ENCODE measurements at regions not wholly inside any gene's neighbourhood (a gene's known extent, or its start where the extent isn't known, plus 50 kb on each side); places are given as distances from the start of the nearest gene placed in this dataset.
A peak's percentile ranks its signal among the peaks of the same experiment; 100 is the strongest.

DNA sequence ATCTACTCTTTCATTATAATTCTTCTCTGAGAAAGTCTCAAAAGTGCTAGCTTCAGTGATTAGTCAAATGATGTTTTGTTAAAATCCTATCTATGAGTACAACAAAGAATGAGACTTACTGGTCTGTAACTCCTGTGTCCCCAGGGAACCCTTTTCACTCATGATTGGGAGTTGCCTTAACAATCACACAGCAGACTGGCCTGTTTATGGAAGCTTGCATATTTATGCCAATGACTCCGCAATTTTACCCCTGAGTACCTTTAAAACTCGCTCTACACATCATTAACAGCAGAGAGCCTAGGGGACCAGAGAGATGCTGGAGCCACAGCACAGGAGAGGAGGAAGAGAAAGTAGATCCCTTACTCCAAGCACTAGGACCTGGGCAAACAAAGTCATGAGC, 628.1 kb downstream of the IGSF11 start:
- DNase-seq (ENCODE audit: low read depth in 4 of 4, low spot score in 3 of 4) = peak in 1 of 4 donors; percentile 2

- DNase-seq (ENCODE audit: low read depth in 4 of 4, low spot score in 3 of 4) = no peak
Measured at GRCh38 chr3:118408431-118408830, 626.2 kb downstream of the IGSF11 start.

GRCh38 chr3:118412503-118412902, 622.1 kb downstream of the IGSF11 start:
- DNase-seq (ENCODE audit: low read depth in 4 of 4, low spot score in 3 of 4) = no peak

DNA sequence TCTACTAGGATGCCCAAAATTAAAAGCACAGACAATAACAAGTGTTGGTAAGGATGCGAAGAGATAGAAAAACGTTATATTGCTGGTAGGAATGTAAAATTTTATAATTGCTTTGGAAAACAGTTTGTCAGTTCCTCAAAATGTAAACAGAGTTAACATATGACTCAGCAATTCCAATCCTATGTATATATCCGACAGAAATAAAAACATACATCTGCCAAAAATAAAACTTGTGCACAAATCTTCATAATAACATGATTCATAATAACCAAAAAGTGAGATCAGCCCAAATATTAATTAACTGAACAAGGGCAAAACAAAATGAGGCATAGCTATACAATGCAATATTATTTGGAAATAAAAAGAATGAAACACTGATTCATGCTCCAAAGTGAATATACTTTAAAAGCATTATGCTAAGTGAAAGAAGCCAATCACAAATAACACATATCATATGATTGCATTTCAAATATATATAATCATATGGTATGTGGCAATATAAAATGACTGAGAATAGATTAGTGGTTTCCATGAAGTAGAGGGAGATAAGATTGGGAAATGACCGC, 609.3 kb downstream of the IGSF11 start:
- no peak for DNase-seq (ENCODE audit: low read depth in 4 of 4, low spot score in 3 of 4)

GRCh38 chr3:118433825-118434224, 600.8 kb downstream of the IGSF11 start:
- DNase-seq (ENCODE audit: low read depth in 4 of 4, low spot score in 3 of 4) = no peak

DNA sequence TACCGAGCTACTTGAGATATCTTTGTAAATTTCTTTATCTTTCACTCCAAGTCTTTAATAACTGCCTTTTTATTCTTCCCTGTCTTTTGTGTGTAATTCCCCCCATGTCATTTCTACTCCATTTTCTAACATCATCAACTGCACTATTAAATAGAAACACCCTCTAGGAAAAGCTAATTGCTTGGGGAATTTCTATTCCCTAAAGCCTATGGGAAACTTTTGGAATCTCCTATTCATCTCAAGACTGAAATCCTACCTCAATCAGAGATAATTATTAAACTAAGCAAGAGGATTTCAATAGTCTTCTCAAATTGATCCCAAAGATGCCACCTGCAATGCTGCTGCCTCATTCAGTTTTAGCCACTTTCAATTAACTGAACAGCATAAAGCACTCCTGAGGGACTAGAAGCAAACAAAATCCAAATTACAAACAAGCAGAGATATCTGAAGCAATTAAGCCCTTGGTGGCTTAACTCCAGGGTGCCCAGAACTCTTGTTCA, 598.7 kb downstream of the IGSF11 start:
- no peak for DNase-seq (ENCODE audit: low read depth in 4 of 4, low spot score in 3 of 4)

- no peak for DNase-seq (ENCODE audit: low read depth in 4 of 4, low spot score in 3 of 4)
Measured at GRCh38 chr3:118436697-118437262, 597.9 kb downstream of the IGSF11 start.

DNA sequence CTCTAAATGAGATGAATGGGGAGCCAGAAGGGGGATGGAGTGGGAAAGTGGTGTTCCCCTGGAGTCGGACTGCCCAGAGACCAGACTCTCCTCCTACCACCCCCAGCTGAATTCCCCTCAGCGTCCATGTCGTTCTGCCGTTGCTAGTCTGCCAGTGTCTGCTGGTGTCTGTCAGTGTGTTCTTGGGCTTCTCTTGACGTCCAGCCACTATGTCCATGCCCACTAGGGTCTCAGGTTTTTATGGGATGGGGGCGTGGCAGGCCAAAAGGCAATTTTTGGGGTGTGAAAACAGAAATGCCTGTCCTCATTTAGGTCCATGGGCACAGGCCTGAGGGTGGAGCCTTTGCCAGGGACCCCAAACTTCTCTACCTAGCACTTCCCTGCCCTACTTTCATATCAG, 589.6 kb downstream of the IGSF11 start:
- no peak for DNase-seq (ENCODE audit: low read depth in 4 of 4, low spot score in 3 of 4)

DNA sequence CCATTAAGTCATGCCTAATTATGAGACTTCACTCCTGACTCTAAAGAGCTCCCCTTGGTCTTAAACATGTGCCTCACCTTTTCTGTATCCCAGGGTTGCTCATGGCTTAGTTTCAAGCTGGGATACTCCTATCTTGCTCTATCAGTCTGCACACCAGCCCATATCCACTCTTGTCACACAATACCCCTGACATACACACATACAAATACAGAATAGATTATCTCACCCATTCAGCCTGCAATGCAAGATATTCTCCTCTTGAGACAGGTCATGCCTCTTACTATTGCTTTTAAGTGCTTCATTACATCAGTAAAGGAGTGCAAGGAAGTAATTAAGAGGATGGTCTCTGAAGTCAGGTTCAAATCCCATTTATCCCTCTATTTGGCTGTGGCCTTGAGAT, 587.3 kb downstream of the IGSF11 start:
- DNase-seq (ENCODE audit: low read depth in 4 of 4, low spot score in 3 of 4) = no peak

GRCh38 chr3:118466795-118467330, 567.8 kb downstream of the IGSF11 start:
- DNase-seq (ENCODE audit: low read depth in 4 of 4, low spot score in 3 of 4) = no peak

DNA sequence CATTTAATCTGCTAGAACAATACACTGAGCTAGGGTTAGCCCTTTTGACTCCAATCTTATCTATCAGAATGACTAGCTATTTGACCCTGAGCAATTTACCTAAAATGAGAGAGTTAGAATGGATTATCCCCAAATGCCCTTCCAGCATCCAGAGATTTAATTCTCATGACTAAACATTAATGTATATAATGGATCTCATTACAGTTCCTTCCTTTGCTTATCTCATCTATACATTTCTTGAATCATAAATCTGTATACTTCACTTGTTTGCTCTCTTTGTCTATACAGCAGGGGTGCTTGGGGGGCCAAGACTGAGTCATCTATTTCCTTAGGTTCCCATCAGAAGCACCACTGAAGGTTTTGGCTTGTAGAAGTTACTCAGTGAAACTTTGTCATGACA, 565.8 kb downstream of the IGSF11 start:
- no peak for DNase-seq (ENCODE audit: low read depth in 4 of 4, low spot score in 3 of 4)

- no peak for DNase-seq (ENCODE audit: low read depth in 4 of 4, low spot score in 3 of 4)
Measured at GRCh38 chr3:118472586-118472985, 562.1 kb downstream of the IGSF11 start.

DNA sequence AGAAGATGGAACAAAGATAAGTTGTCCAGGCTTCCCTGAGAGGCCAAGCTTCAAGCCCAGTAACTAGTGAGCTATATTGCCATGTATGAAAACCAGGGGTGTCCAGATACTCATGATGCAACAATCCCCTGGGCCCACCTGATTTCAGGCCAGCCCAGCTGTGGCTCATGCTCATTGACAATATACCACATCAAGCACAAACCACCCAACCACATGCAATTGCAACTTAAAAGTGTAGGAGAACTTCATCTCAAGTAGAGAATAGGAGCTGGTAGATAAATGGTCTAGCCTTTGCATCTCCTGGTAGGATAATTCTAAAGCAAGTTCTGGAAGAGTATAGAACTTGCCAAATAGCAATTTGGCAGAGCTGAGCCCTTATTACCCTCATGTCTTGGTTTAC, 561.3 kb downstream of the IGSF11 start:
- DNase-seq (ENCODE audit: low read depth in 4 of 4, low spot score in 3 of 4) = no peak

GRCh38 chr3:118476885-118477618, 557.6 kb downstream of the IGSF11 start:
- no peak for DNase-seq (ENCODE audit: low read depth in 4 of 4, low spot score in 3 of 4)

DNA sequence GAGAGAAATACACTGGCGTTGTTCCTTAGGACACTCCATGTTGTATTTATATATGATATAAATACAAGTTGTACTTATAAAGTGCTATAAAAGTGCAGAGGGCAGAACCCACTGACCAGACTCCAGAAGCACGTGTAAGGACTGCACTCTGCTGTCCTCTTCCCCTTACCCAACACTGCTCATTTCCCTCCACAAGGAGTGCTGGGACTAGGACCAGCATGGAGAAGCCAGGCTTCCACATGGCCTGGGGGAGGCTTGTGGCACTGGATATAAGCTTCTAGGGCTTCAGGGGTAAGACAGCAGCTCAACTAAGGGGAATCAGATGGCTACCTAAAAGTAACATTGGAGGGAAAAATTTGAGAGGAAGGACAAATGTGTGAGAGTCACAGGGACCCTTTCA, 556.9 kb downstream of the IGSF11 start:
- no peak for DNase-seq (ENCODE audit: low read depth in 4 of 4, low spot score in 3 of 4)

DNA sequence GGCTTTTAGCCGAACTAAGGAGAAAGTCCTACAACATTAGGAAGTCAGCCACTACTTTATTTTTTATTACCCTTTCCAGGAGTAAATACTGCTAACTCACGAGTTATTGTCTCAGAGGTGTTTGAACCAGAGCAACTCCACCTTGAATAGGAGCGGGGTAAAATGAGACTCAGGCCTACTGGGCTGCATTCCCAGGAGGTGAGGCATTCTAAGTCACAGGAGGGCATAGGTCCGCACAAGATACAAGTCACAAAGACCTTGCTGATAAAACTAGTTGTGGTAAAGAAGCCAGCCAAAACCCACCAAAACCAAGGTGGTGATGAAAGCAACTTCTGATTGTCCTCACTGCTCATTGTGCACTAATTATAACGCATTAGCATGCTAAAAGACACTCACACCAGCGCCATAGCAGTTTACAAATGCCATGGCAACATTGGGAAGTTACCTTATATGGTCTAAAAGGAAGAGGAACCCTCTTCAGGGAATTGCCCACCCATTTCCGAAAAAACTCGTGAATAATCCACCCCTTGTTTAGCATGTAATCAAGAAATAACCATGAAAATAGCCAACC, 555.9 kb downstream of the IGSF11 start:
- no peak for DNase-seq (ENCODE audit: low read depth in 4 of 4, low spot score in 3 of 4)

- DNase-seq (ENCODE audit: low read depth in 4 of 4, low spot score in 3 of 4) = no peak
Measured at GRCh38 chr3:118479376-118479775, 555.3 kb downstream of the IGSF11 start.

- DNase-seq (ENCODE audit: low read depth in 4 of 4, low spot score in 3 of 4) = no peak
Measured at GRCh38 chr3:118480101-118480860, 554.4 kb downstream of the IGSF11 start.

DNA sequence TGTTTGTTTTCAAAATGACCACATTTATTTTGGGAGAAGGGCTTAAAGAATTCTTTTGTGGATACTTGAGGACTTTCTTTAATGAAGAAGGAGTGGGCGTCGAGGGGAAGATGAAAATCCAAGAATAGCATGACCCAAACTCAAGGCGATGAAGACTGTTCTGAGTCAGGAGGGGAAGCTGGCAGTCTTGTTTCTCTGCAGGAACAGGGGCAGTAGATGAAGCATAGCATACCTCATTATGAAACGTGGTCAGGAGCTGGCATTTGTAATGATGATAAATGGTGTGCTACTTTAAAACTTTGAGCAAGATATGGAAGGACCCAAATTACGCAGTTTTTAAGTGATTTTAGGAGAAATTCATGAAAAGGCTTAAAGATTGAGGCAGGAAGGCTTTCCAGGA, 549.0 kb downstream of the IGSF11 start:
- no peak for DNase-seq (ENCODE audit: low read depth in 4 of 4, low spot score in 3 of 4)

DNA sequence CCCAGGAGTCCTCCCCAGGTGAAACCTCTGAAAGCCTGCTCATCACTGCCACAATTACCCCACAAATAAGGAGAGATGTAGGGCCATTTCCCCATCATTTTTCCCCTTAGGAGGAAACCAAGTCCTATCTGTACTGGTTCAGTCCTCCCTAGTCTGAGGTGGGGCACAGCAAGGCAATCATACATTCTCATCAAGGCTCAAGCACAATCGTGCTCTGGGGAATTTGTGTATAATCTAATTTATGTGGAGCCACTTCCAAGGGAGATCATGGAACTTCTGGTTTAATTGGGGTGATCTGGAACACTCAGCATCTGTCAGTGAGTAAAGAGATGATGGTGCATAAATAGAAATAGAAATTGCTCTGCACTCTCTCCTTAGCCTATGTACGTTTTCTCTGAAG, 546.9 kb downstream of the IGSF11 start:
- DNase-seq (ENCODE audit: low read depth in 4 of 4, low spot score in 3 of 4) = no peak

DNA sequence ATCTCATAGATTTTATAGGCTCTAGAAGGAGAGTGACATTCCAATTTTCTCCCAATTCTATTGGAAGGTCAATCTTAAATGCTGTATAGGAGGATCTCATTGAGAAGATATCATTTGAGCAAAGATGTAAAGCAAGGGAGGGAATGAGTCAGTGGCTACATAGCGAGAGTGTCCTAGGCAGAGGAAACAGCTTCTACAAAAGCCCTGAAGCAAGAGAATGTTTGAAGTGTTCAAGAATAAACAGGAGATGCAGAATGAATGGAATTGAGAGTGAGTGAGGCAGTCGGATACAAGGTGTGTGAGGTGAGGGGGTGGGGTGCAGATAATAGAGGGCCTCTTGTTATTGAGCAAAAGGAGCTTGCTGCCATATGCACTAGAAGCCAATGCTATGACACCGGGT, 545.9 kb downstream of the IGSF11 start:
- DNase-seq (ENCODE audit: low read depth in 4 of 4, low spot score in 3 of 4) = no peak

Measured in left renal pelvis (tissue), 4 donors.